Neural progenitor cell (in vitro differentiated cells): ENCODE measurements at regions not wholly inside any gene's neighbourhood (a gene's known extent, or its start where the extent isn't known, plus 50 kb on each side); places are given as distances from the start of the nearest gene placed in this dataset.

Source experiments
- DNase-seq: peaks from one replicate; pipeline ENCODE4 v3.0.0-alpha.2; 2016; ENCODE audit warnings: low spot score
- H2AFZ ChIP-seq: fragments of 200-600 bp; sonication (generic); replicated peaks from 2 replicates; pipeline ENCODE4 v1.6.1; 2016; ENCODE audit warnings: antibody characterized with exemption
- H3F3A ChIP-seq: fragments of 200-600 bp; sonication (generic); 2 replicates; pipeline ENCODE4 v1.6.1; 2016; ENCODE audit warnings: antibody characterized with exemption, low read depth
- H3K27ac ChIP-seq: fragments of 200-600 bp; sonication (generic); 2 replicates; pipeline ENCODE4 v1.5.1; 2016; ENCODE audit warnings: mild to moderate bottlenecking
- H3K27me3 ChIP-seq: fragments of 200-600 bp; sonication (generic); 2 replicates; pipeline ENCODE4 v1.6.1; 2016; ENCODE audit warnings: mild to moderate bottlenecking, moderate library complexity
- H3K36me3 ChIP-seq: fragments of 200-600 bp; sonication (generic); 2 replicates; pipeline ENCODE4 v1.5.1; 2016
- H3K4me1 ChIP-seq: fragments of 200-600 bp; sonication (generic); 2 replicates; pipeline ENCODE4 v1.6.1; 2016; ENCODE audit warnings: mixed run types
- H3K4me2 ChIP-seq: fragments of 200-600 bp; sonication (generic); 2 replicates; pipeline ENCODE4 v1.6.1; 2016
- H3K4me3 ChIP-seq: fragments of 200-600 bp; sonication (generic); 2 replicates; pipeline ENCODE4 v1.5.1; 2016
- H3K79me2 ChIP-seq: fragments of 200-600 bp; sonication (generic); 2 replicates; pipeline ENCODE4 v1.6.1; 2016; ENCODE audit warnings: low read depth
- H3K9ac ChIP-seq: fragments of 200-600 bp; sonication (generic); 2 replicates; pipeline ENCODE4 v1.6.1; 2016
- H3K9me3 ChIP-seq: fragments of 200-600 bp; sonication (generic); 2 replicates; pipeline ENCODE4 v1.5.1; 2016; ENCODE audit warnings: low read depth
- H4K20me1 ChIP-seq: fragments of 200-600 bp; sonication (generic); 2 replicates; pipeline ENCODE4 v1.6.1; 2016; ENCODE audit warnings: low read depth
- H3K27ac Mint-ChIP-seq: 3 replicates; pipeline ENCODE4 v1.8.0; 2021; ENCODE audit warnings: mixed read lengths
- H3K27me3 Mint-ChIP-seq: 2 replicates; pipeline ENCODE4 v1.8.0; 2022; ENCODE audit warnings: low read depth, mild to moderate bottlenecking, inconsistent platforms, moderate library complexity, mixed read lengths; ENCODE audit not compliant: insufficient read depth
- H3K36me3 Mint-ChIP-seq: 3 replicates; pipeline ENCODE4 v1.8.0; 2021; ENCODE audit warnings: mixed read lengths
- H3K4me1 Mint-ChIP-seq: 3 replicates; pipeline ENCODE4 v1.8.0; 2021; ENCODE audit warnings: mixed read lengths
- H3K4me3 Mint-ChIP-seq: 3 replicates; pipeline ENCODE4 v1.8.0; 2021; ENCODE audit warnings: mild to moderate bottlenecking, moderate library complexity, mixed read lengths
- H3K9me3 Mint-ChIP-seq: 3 replicates; pipeline ENCODE4 v1.8.0; 2020; ENCODE audit warnings: mixed read lengths
- EZH2 ChIP-seq: fragments of 200-600 bp; sonication (generic); IDR thresholded peaks from 2 replicates; pipeline ENCODE4 v1.6.1; 2017; ENCODE audit warnings: antibody characterized with exemption, mild to moderate bottlenecking, moderate library complexity
- EZH2phosphoT487 ChIP-seq: fragments of 200-600 bp; sonication (generic); IDR thresholded peaks from 2 replicates; pipeline ENCODE4 v1.6.1; 2017; ENCODE audit warnings: antibody characterized with exemption
- TF ChIP-seq, protein P1 (sequence below): fragments of 200-600 bp; sonication (generic); IDR thresholded peaks from 2 replicates; pipeline ENCODE4 v1.5.1; 2017; ENCODE audit warnings: antibody characterized with exemption, mild to moderate bottlenecking

DNA sequence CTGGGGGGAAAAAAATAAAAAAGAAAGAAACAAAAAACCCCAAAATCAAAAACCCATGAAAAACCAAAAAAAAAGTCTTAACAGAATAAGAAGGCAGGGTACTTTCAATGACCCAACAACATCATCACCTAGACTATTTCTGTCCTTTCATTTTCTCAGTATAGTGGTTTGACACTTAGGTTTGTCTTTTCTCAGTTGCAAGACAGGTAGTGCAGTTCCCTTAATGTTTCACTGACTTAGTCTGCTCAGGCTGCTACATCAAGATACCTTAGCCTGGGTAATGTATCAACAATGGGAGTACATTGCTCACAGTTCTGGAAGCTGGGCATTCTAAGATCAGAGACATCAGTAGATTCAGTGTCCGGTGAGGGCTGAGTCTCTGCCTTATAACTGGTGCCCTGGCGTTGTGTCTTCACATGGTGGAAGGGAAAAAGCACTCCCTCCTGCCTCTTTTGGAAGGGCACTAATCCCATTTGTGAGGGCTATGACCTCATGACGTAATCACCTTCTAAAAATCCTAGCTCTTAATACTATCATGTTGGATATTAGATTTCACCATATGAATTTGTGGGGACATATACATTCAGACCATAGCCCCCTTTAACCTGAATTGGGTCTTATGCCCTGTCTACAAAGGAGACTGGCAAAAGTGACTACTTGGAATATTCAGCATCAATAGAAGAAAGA lies 362.3 kb upstream of the RBFOX1 start:
- Mint-ChIP-seq H3K4me3 (no peak overlapping the region), H3K9me3 (peaks cover 2% of the 10 kb centered on the region), H3K4me1 (peaks cover 23% of the 10 kb centered on the region), H3K27ac (no peak overlapping the region), H3K27me3 (peaks cover 17% of the 10 kb centered on the region), H3K36me3 (no peaks in the 10 kb centered on the region)
- Histone ChIP-seq H3K4me1 (peaks cover 12% of the 10 kb centered on the region), H3K9me3 (no peaks in the 10 kb centered on the region), H3K4me2 (no peak overlapping the region), H3K9ac (no peak overlapping the region), H3K4me3 (no peak overlapping the region), H3F3A (no peaks in the 10 kb centered on the region), H3K27me3 (peaks cover 40% of the 10 kb centered on the region), H4K20me1 (no peaks in the 10 kb centered on the region), H3K79me2 (no peaks in the 10 kb centered on the region), H2AFZ (no peak overlapping the region), H3K27ac (no peak overlapping the region), H3K36me3 (no peaks in the 10 kb centered on the region)
- DNase-seq: no peak
- TF ChIP-seq EZH2 (no peak), EZH2phosphoT487 (no peak)
- TF ChIP-seq, protein P1, sequence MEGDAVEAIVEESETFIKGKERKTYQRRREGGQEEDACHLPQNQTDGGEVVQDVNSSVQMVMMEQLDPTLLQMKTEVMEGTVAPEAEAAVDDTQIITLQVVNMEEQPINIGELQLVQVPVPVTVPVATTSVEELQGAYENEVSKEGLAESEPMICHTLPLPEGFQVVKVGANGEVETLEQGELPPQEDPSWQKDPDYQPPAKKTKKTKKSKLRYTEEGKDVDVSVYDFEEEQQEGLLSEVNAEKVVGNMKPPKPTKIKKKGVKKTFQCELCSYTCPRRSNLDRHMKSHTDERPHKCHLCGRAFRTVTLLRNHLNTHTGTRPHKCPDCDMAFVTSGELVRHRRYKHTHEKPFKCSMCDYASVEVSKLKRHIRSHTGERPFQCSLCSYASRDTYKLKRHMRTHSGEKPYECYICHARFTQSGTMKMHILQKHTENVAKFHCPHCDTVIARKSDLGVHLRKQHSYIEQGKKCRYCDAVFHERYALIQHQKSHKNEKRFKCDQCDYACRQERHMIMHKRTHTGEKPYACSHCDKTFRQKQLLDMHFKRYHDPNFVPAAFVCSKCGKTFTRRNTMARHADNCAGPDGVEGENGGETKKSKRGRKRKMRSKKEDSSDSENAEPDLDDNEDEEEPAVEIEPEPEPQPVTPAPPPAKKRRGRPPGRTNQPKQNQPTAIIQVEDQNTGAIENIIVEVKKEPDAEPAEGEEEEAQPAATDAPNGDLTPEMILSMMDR: no peak

DNA sequence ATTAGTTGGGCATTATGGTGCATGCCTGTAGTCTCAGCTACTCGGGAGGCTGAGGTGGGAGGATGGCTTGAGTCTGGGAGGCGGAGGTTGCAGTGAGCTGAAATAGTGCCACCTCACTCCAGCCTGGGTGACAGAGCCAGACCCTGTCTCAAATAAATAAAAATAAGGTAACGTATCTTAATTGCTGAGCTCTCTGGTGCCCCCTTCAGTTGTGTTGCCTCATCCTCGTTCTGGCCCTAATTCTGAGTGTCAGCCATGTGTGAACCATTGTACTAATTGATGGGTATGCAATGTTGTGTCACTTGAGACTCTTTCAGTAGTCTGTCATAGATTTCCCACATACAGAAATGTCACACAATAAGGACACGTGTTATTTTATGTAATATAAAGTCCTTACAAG lies 363.1 kb upstream of the RBFOX1 start:
- Histone ChIP-seq H3F3A (peaks cover 5% of the 10 kb centered on the region), H4K20me1 (no peaks in the 10 kb centered on the region), H3K27ac (no peak overlapping the region), H3K79me2 (no peaks in the 10 kb centered on the region), H3K4me1 (peaks cover 12% of the 10 kb centered on the region), H3K36me3 (no peaks in the 10 kb centered on the region), H2AFZ (no peak overlapping the region), H3K27me3 (peaks cover 40% of the 10 kb centered on the region), H3K4me3 (no peak overlapping the region), H3K4me2 (no peak overlapping the region), H3K9me3 (no peaks in the 10 kb centered on the region), H3K9ac (no peak overlapping the region)
- Mint-ChIP-seq H3K4me3 (no peak overlapping the region), H3K27me3 (peaks cover 17% of the 10 kb centered on the region), H3K9me3 (peaks cover 2% of the 10 kb centered on the region), H3K27ac (no peak overlapping the region), H3K4me1 (peaks cover 28% of the 10 kb centered on the region), H3K36me3 (no peaks in the 10 kb centered on the region)
- TF ChIP-seq EZH2phosphoT487: no peak
- TF ChIP-seq, protein P1: peak; percentile 31
- DNase-seq: no peak

DNA sequence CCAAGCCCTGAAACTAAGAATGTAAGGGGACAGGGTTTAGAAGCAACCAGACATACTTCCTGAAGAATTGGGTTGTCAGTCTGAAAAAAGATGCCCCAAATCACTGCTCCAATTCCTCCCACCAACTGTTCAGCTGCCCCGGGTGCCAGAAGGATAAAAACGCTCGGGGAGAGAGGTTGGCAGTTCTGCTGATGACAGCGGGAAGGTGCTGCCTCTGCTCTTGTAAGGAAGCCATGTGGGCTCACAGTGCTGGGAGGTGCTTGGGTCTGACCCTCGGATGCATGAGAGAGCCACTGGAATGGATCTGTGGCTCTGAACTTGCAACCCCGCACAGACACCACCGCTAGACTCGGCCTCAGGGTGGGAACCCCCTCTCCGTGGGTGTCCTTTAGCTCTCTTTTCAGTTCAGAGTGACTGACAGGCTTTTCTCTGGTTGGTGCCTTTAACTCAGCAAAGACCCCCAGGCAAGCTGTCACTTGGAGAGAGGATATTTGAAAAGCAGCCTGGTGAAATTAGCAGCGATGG lies 364.8 kb upstream of the RBFOX1 start:
- Histone ChIP-seq H3K79me2 (no peaks in the 10 kb centered on the region), H3K27ac (no peak overlapping the region), H3K27me3 (peaks cover 40% of the 10 kb centered on the region), H3K4me3 (no peak overlapping the region), H4K20me1 (no peaks in the 10 kb centered on the region), H3K9me3 (no peaks in the 10 kb centered on the region), H3K4me1 (peaks cover 15% of the 10 kb centered on the region), H3K36me3 (no peaks in the 10 kb centered on the region), H3K9ac (no peak overlapping the region), H2AFZ (no peak overlapping the region), H3K4me2 (peak overlapping the region; percentile 7), H3F3A (peaks cover 13% of the 10 kb centered on the region)
- H3K27me3 Mint-ChIP-seq: peaks cover 18% of the 10 kb centered on the region
- peak; percentile 15 for DNase-seq
- H3K9me3 Mint-ChIP-seq: peaks cover 2% of the 10 kb centered on the region
- H3K4me3 Mint-ChIP-seq: no peak overlapping the region
- no peak overlapping the region for H3K27ac Mint-ChIP-seq
- H3K36me3 Mint-ChIP-seq: no peaks in the 10 kb centered on the region
- peaks cover 37% of the 10 kb centered on the region for H3K4me1 Mint-ChIP-seq
- TF ChIP-seq EZH2: no peak
- TF ChIP-seq, protein P1: no peak
- no peak for TF ChIP-seq EZH2phosphoT487
